ENCODE measurements at regions not wholly inside any gene's neighbourhood (a gene's known extent, or its start where the extent isn't known, plus 50 kb on each side); places are given as distances from the start of the nearest gene placed in this dataset.

DNA sequence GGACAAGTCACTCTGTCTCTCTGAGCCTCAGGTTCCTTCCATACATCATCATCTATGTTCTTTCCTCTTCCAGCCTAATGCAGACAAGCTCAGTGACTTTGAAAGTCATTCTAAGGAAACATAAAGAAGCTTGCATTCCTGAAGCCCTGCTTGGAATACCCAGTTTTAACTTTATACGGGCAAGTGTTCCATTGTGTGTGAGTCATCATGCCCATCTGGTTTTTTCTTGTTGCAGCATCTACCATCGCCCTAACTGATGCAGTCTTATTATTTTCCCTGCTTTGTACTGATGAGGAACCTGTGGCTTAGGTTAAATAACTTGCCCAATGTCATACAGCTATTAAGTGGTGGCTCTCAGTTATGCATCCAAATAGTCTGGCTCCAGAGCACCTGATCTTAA lies 177.9 kb upstream of the RAI2 start:
- DNase-seq (no peak), ATAC-seq (no peak)
- Histone ChIP-seq H3K27me3 (peaks cover 0 to 4% (median 0%) of the 10 kb centered on the region in 9 donors), H3K4me1 (no peaks in the 10 kb centered on the region), H3K27ac (no peak overlapping the region), H3K9me3 (no peaks in the 10 kb centered on the region), H3K4me3 (no peak overlapping the region), H3K36me3 (no peaks in the 10 kb centered on the region)
- intact Hi-C loops (cut with DNase I) = no loop called here
- TF ChIP-seq, protein P1, sequence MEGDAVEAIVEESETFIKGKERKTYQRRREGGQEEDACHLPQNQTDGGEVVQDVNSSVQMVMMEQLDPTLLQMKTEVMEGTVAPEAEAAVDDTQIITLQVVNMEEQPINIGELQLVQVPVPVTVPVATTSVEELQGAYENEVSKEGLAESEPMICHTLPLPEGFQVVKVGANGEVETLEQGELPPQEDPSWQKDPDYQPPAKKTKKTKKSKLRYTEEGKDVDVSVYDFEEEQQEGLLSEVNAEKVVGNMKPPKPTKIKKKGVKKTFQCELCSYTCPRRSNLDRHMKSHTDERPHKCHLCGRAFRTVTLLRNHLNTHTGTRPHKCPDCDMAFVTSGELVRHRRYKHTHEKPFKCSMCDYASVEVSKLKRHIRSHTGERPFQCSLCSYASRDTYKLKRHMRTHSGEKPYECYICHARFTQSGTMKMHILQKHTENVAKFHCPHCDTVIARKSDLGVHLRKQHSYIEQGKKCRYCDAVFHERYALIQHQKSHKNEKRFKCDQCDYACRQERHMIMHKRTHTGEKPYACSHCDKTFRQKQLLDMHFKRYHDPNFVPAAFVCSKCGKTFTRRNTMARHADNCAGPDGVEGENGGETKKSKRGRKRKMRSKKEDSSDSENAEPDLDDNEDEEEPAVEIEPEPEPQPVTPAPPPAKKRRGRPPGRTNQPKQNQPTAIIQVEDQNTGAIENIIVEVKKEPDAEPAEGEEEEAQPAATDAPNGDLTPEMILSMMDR (IDR thresholded peaks at IDR 0.05) = no peak
- no peak for TF ChIP-seq POLR2A (IDR thresholded peaks at IDR 0.05)
- WGBS, 4 donors = 75 to 85% (median 80%) methylated on average over 2 of the region's 2 CpGs

DNA sequence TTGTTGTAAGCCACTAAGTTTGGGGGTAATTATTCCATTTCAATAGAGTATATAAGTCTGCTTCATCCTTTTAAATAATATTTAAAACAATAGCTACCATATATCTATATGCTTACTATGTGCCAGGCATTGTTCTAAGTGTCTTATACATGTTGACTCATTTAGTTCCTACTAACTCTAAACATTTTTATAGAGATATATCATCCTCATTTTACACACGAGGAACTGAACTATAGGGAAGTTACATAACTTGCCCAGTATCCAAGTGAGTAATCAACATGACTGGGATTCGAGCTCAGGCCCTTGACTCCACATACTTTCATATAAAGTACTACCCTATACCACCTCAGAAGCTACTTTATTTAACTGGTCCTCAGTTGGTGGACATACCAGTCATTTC lies 175.3 kb upstream of the RAI2 start:
- no peak for DNase-seq
- Histone ChIP-seq H3K27ac (no peak overlapping the region), H3K9me3 (no peaks in the 10 kb centered on the region), H3K27me3 (peaks cover 0 to 6% (median 0%) of the 10 kb centered on the region in 9 donors), H3K4me3 (no peak overlapping the region), H3K36me3 (no peaks in the 10 kb centered on the region), H3K4me1 (no peaks in the 10 kb centered on the region)
- TF ChIP-seq POLR2A (IDR thresholded peaks at IDR 0.05) = no peak
- TF ChIP-seq, protein P1 (IDR thresholded peaks at IDR 0.05) = no peak
- no peak for ATAC-seq
- WGBS, 4 donors = 41 to 76% (median 57%) methylated on average over 2 of the region's 2 CpGs
- intact Hi-C loops (cut with DNase I) = no loop called here

DNA sequence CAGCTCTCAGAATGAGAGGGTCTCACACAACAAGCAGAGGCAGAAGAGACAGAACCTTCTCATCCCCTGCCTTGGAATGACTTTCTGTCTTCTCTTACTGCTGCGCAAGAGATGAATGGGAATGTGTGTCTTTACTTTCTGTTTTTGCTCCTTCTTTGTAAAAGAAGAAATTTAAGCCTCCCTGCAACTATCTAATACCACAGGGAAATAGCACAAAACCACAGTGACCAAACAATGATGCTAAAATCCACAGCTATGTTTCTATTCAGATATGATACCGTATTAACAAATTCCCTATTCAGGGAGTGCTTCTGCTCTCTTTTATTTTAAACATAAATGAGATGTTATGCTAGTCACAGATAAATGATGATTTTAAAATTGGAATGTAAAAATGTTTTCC lies 173.8 kb upstream of the RAI2 start:
- intact Hi-C loops (cut with DNase I) = no loop called here
- 77 to 81% (median 78%) methylated on average over 2 of the region's 2 CpGs for WGBS, 4 donors

DNA sequence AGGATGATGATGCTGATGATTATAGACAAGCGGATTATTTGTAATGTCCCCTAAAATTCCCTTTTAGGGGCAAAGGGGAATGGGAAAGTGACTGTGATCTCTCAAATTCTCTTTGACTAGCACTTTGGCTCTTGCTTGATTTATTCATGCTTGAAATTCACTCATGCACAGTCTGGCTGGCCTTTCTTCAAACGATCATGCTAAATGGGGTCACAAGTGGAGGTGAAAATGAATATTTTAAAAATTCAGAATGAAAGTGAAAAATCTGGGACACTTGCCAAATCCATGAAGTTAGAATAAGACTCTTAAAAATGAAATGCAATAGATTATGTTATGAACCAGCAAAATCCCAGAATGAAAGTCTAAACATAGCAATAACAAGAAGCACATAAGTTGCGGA lies 173.4 kb upstream of the RAI2 start:
- Histone ChIP-seq H3K4me1 (no peaks in the 10 kb centered on the region), H3K36me3 (no peaks in the 10 kb centered on the region), H3K27ac (no peak overlapping the region), H3K27me3 (peaks cover 0 to 6% (median 0%) of the 10 kb centered on the region in 9 donors), H3K4me3 (no peak overlapping the region), H3K9me3 (no peaks in the 10 kb centered on the region)
- TF ChIP-seq, protein P1 (IDR thresholded peaks at IDR 0.05) = no peak
- TF ChIP-seq POLR2A (IDR thresholded peaks at IDR 0.05) = no peak
- intact Hi-C loops (cut with DNase I) = no loop called here
- DNase-seq = no peak
- WGBS, 4 donors = 68 to 86% (median 79%) methylated on average over 3 of the region's 3 CpGs
- ATAC-seq = no peak

More for the DNA sequence above, 173.8 kb upstream of the RAI2 start:
- Histone ChIP-seq H3K4me3 (no peak overlapping the region), H3K27me3 (peaks cover 0 to 6% (median 0%) of the 10 kb centered on the region in 9 donors), H3K27ac (no peak overlapping the region), H3K36me3 (no peaks in the 10 kb centered on the region), H3K9me3 (no peaks in the 10 kb centered on the region), H3K4me1 (no peaks in the 10 kb centered on the region)
- TF ChIP-seq, protein P1 (IDR thresholded peaks at IDR 0.05) = no peak
- no peak for DNase-seq
- no peak for ATAC-seq
